DMS 273 (cell line): ENCODE measurements at regions not wholly inside any gene's neighbourhood (a gene's known extent, or its start where the extent isn't known, plus 50 kb on each side); places are given as distances from the start of the nearest gene placed in this dataset.

ENCODE experiments used
- DNase-seq: peaks from one replicate; lab custom pipeline; 2025; ENCODE audit not compliant: unreplicated experiment; lab: John Stamatoyannopoulos, UW

DNA sequence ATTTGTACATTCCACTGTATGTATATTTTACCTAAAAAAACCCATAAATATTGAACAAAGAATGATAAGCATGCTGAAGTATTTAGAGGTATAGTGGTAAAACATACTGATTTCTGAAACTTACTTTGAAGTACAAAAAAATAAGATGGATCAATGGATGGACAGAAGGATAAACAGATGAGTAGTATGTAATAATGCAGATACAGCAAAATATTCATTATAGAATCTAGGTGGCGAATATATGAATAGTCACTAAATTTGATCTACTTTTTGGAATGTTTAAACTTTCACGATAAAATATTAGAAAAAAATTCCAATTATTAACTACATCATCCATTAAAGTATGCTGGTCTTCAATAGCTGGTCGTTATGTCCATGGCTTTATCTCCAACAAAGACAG is 51.9 kb upstream of the GNB4 start:
- DNase-seq: no peak

- DNase-seq: no peak
Measured at GRCh38 chr3:179503640-179504039, 52.4 kb upstream of the GNB4 start.

DNA sequence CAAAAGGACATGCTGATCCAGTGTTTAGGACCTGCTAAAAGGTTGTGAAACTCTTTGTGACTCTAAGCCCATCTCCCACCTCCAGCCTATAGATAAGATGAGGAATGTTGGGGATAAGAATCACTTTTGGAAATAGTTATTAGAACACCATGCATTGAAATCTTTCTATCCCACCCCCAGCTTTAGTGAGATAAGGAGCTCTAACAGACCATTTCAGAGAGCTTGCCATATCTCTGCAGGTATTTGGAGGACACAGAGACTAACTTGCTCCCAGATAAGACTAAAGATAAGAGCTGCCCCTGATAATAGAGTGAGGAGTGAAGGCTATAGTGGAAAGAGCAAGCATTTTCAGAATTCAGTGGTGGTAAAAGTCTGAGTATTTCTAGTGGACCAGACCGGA is 53.1 kb upstream of the GNB4 start:
- no peak for DNase-seq

DNA sequence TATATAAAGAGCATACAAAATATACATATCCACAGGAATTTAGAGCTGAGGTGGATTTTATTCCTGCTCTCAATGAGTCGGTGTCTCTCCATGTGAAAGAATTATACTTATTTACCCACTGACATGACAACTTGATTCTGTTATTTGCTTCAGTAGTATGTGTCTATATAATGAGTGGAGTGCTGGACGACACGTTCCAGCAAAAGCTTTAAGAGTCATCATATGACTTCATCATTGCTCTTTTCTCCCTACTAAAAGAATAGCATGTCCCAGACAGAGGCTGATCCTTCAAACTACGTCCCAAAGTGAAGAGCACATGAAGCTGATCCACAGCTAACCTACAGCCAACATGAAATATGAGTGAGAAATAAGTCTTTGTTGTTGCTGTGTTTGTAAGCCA is 54.3 kb upstream of the GNB4 start:
- DNase-seq: no peak

- no peak for DNase-seq
Measured at GRCh38 chr3:179506792-179507191, 55.5 kb upstream of the GNB4 start.

GRCh38 chr3:179509701-179510100 is 53.0 kb upstream of the ACTL6A start:
- no peak for DNase-seq

DNA sequence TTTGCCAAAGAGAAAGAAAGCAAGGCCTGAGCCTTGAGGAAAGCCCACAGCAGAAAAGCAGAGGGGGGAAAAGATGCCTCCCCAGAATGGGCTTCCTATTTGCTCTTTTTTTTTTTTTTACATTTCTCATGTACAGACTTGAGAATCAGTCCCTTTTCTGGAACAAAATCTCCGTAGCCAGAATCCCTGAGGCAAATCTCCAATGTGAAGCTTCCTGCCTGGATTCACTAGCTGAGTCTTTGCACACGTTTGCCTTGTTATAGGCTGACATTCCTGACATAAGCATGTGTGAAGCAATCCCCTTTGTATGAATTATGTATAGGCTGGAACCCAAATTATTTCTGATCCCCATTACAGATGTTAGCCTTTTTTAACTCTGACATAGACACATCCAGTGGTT is 52.2 kb upstream of the ACTL6A start:
- no peak for DNase-seq

DNA sequence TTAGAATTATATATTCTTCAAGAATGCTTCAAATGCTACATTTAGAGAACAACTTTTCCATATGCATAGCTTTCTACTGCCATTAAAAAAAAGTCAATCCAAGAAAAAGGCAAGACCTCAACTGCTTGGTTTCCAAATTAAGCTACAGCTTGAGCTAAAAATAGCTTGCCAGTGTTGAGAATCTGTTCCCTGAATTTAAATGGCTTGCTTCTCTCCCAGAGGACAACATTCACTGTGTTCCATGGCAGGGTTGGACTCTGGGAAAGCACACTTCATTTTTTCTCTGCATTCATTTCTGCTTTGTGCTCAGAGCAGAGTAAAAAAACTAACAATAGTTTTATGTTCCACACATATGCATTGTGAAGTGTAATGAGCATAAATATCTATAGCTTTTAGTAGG is 50.3 kb upstream of the ACTL6A start:
- DNase-seq: peak; percentile 19
